HG02943 (cell line): ENCODE measurements at regions not wholly inside any gene's neighbourhood (a gene's known extent, or its start where the extent isn't known, plus 50 kb on each side); places are given as distances from the start of the nearest gene placed in this dataset.

Experiments used
- ATAC-seq: cut with Tn5 transposase; IDR thresholded peaks from one replicate; pipeline ENCODE4 v1.9.1; 2021; ENCODE audit warnings: mild to moderate bottlenecking, low read depth, moderate library complexity; ENCODE audit not compliant: unreplicated experiment

DNA sequence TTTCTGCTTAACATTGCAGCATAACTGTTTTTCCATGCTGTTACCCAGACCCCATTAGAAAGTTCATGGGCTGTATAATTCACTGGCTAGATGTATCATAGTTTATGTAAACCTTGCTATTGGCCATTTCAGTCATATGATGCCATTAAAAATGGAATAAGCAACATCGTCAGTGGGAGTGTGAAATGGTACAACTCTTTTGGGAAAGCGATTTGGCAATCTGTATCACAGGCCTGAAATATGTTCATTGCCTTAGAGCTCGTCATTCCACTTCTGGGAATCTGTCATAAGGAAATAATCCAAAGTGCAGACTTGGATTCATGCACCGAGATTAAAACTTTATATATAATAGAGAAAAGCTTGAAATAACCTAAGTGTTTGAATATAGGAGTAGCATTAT, 77.9 kb upstream of the KLF4 start:
- ATAC-seq = no peak

DNA sequence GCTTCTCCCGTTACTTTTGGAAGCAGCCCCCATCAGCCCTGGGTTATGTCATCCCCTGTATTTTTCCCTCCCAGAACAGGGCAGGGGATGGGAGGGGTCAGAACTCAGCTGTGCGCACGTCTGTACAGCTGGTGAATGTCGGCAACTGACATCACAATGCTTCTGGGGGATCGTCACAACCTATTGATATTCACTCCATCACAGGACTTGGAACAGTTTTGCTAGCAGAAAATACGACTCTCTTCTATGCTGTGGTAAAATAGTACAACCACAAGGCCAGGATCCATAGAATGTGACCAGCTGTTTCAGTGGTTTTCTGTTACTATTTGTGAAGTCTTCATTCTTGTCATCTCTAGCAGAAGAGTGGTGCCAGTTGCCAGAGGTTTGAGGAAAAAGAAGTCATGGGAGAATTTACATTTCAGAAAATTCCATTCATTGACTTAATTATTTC, 77.1 kb upstream of the KLF4 start:
- ATAC-seq = no peak

DNA sequence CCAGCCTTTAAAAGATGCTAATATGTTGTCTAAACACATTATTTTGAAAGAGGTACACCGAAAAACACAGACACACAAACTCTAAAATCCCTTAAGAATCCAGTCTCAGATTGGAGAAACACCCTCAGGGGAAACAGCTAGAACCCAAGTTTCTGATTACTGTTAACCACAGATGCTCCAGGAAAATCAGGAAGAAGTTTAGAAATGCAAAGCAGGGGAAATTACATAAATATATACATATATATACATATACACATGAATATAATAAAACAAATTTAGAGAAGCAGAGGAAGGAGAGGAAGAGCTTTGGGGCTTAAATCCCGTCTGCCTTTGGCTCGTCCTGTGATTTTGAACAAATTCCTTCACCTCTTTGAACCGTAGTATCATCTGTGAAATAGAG, 73.2 kb upstream of the KLF4 start:
- ATAC-seq = no peak

DNA sequence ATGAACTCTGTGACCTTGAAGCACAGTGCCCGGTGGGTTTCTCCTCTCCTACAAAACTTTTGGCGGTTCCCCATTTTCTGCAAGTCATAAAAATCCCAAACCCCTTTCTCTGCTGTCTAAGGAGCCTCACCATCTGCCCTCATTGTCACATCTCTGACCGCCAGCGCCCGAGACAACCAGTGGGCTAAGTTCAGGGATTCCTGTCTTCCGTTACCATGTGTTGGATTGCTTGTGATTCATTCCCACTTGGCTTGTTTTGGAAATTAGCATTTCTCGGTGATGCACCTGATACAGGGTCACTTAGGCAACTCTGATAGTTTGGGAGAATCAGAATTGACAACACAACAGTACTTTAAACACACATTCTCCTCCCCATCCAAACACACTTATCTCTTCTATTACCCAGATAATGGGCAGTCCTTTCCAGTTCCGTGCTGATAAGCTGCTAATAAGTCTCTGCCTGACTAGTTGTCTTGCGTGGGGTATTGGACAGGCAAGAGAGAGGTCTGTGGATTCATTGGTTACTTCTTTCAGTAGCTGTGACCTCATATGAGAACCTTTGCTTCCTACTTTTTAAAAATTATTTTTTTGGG, 70.0 kb upstream of the KLF4 start:
- no peak for ATAC-seq

DNA sequence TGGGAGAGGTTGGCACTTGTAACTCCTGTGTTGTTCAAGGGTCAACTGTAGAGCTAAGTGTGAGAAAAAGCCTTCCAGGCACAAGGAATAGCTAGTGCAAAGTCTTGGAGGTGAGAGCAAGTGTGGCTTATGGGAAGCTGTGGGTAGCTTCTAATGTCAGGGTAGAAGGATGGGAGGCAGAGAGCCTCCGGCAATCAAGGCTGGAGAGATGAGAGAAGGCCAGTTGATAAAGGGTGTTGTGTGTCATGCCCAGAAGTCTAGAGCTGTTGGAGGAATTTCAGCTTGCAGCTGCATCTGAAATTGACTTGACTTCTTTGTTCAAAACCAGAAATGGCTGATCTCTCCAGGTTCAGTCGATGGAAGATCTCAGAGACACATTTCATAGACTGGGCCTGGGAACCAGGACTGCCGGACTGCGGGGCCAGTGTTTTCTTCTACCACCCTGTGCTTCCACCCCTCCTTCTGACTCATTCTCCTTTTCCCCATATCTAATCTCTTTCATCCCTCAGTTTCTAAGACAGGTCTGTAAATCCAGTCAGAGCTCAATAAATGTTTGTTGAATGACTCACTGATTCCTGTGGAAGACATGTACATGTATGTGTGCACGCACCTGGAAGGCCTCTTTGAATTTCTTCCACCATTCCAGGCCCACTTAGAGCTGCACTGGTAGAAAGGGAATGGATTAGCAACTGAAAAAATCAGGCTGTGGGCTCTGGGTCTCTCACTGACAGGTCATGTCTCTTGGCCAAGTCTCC, 67.8 kb upstream of the KLF4 start:
- ATAC-seq = no peak

DNA sequence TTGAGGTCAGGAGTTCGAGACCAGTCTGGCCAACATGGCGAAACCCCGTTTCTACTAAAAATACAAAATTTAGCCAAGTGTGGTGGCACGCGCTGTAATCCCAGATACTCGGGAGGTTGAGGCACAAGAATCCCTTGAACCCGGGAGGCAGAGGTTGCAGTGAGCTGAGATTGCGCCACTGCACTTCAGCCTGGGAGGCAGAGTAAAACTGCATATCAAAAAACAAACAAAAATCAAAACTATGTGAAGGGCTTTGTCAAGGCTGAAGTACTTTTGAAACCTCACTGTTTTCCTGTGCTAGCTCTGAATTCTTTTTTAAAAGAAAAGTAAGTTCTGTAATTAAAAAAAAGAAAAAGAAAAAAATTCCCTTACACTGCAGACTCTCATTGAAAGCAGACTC, 65.1 kb upstream of the KLF4 start:
- no peak for ATAC-seq

DNA sequence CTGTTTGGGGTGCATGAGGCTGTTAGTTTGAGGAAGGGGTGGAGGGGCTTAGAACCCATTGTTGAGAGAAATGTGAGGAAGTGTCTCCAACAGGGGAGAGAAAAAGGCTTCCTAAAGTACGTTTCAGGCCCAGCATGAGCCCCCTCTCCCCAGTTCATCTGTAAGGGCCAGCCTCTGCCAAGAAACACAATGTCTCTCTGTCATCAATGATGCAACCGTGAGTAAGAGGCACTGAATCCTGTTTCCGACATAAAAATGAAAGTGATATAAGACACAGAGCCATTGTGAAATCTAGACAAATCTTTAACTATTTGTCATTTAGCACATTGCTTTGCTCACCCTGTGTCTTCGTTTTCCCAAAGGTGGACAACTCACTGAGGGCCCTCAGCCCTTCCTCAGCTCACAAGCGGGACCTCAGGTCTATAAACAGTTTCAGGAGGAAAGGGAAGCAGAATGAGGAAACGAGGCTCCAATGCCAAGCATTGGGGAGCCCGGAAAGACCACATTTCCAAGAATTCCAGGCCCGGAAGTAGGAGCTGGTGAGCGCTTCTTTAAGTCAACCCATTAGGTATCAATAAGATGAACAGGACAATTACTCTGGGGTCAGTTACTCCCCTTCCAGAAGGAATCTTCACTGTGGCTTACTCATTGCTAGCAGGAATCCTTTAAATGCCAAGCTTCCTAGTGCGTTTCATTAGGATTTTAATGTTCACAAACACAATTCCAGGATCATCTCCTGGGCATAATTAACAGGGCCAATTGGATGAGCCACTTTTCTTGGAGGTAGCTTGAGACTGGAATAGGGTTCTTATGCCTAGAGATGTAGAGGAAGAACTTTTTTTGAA, 59.0 kb upstream of the KLF4 start:
- no peak for ATAC-seq

DNA sequence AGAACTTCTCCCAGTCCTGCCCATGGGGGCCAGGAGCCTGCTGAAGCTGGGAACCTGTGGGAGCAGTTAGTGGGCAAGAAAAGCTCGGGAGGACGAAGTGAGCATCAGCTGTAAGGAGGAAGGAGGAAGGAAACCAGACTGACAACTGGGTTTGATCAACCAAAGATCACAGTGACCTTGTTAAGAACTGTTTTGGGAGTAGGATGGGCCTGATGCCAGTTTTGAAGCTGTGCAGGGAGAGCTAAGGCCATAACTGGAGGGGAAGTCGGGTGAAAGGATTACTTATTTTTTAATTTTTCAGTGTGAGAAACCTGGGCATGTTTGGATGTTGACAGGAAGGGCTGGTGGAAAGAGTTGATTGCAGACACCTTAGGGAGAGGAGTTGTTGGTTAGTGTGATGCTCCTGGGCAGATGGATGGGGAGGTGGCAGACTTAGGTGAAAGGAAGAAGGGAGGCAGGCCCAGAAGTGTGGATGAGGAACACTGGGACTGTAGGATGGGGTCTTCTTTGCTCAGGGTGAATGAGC, 58.3 kb upstream of the KLF4 start:
- ATAC-seq = no peak

DNA sequence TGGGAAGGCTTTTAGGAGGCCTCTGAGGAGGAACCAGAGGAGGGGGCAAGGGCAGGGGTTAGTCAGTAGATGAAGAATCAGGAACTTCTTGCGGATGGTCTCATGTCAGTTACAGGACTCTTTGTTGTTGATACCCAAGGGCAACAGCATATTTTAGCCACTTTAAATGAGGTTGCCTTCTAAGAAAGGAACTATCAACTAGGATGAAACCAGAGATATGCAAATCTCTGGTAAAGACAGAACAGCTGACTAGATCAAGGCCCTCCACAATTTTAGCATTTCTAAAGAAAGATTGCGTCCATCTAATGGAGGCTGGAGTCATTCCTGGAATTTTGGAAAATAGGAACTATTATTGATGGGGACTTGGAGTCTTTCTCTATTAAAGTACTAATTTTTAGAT, 57.7 kb upstream of the KLF4 start:
- ATAC-seq = no peak

DNA sequence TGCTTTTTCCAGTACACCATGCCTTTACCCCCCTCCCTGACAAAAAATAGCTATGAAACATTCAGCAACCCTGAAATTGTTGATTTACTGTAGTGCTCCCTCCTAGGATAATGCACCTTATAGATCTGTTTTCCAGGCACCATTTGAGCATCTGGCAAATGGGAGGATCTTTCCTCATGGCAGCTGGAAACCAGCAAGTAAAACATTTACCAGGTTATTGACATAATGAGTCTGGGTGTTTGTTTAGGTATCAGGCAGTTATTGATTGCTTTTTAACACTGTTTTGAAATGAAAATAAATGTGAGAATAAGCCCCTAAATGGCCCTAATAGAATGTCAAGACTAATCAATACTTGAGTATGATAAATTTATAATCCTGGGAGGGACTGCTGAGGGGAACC, 57.3 kb upstream of the KLF4 start:
- ATAC-seq = no peak

DNA sequence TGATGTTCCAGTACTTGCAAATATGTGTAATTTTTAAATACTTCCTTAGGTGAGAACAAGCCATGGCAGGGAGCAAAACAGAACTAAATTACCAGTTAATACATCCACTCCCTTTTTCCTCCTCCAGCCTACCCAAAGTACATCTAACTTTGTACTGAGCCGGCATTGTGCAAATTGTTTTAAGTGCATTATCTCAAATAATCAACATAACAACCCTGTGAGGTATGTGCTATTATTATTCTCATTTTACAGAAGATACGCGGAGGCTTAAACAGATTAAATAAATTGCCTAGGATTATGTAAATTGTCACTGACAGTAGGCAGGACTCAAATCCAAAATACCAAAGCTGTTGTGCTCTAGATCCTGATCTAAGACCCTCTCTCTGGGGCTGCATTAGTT, 55.5 kb upstream of the KLF4 start:
- no peak for ATAC-seq

DNA sequence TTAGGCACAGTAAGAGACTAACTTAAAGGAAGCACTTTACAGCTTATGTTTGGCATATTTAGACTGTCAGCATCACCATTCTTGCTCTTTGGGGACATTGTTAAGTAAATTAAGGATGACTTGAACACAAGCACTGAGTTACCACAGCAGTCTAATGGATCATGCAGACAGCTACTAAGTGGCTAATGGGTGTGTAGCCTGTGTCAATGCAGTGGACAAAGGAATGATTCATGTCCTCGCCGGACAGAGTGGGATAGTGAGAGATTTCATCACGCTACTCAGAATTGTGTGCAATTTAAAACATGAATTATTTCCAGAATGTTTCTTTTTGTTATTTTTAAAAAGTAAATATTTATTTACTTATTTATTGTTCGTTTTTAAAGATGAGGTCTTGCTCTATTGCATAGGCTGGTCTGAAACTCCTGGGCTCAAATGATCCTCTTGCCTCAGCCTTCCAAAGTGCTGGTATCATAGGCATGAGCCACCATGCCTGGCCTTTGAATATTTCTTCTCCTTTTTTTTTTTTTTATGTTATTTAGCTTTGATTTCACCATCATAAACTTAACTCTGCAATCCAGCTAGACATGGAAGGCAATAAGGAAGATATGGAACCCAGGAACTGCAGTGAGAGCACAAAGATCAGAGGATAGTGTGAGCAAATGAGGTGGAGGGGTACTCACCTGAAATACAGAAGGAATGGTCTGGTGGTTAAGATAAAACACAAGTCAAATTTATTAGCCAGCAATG, 53.0 kb upstream of the KLF4 start:
- ATAC-seq = no peak

DNA sequence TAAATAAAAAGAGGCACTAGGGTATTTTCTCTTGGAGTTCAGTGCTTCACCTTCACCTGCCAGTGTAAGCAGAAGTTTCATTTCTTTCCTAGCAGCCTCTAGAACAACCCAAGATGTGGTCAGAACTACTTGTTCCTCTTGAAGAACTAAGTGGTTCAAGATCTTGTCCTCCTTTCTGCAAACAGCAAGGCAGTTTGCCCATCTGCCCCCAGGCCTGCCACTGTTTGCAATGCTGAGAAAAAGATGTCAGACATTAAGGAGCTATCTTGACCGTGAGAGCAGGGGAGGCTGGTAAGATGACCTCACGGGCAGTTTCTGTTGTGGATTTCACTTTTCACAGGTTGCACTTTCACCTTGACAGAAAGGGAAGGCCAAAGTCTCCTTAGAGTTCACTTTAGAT, 52.0 kb upstream of the KLF4 start:
- no peak for ATAC-seq

DNA sequence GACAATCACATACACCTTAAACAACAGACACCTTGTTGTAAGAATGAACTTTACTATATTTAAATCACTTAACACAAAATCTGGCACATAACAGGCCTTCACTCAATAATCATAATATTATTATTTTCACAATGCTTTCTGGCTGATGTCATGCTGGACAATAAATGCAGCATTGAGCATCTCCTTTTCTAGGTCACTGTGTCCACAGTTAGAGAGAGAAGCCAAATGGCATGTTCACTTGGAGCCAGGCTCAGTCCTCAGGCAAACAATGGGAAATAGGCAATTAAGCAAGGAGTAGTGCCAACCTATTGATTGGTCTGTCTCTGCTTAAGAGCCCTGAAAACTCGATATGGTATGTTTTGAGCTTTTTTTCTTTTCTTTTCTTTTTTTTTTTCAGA, 50.6 kb upstream of the KLF4 start:
- ATAC-seq = no peak

DNA sequence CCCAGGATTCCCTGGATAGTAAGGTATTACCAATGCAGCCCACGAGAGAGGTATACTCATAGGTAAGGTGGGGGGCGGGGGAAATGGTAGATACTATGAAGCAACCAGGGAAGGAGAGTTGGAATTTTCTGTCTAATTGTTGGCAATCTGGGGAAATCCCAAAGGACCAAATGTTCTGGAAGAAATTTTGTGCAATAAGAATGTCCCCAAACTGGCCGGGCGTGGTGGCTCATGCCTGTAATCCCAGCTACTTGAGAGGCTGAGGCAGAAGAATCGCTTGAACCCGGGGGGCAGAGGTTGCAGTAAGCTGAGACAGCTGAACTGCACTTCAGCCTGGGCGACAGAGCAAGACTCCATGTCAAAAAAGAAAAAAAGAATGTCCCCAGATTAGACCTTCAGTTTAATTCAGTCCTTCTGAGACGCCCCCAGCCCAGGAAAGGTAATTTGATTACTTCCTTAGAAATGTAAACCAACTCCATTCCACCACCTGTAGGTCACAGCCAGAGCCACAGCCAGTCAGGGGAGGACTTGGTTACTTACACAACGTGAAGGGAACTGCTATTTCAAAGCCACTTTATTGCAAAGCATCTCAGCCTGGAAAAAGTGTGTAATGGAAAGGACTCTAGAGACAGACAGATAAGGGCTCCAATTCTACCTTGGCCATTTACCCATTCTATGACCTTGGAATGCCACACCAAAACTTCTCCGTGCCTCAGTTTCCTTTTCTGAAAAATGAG, 50.0 kb upstream of the KLF4 start:
- ATAC-seq = no peak
